Peyer's patch (tissue), 4 donors: ENCODE measurements at regions not wholly inside any gene's neighbourhood (a gene's known extent, or its start where the extent isn't known, plus 50 kb on each side); places are given as distances from the start of the nearest gene placed in this dataset.

Experiments used
- CTCF ChIP-seq, 6 experiments: fragments of 450-650 bp in 4 of 6; fragments of 200-600 bp in 2 of 6; sonication (generic) in 1 of 6; IDR thresholded peaks; one replicate each; pipeline ENCODE4 v1.5.1; 2017 to 2019; ENCODE audit warnings: antibody characterized with exemption in 6 of 6, mild to moderate bottlenecking in 3 of 6, moderate library complexity in 1 of 6
- POLR2A ChIP-seq, 2 donors: fragments of 450-650 bp; IDR thresholded peaks; one replicate each; pipeline ENCODE4 v1.5.1; 2017; ENCODE audit warnings: antibody characterized with exemption in 2 of 2, mild to moderate bottlenecking in 2 of 2, moderate library complexity in 2 of 2

- no peak for TF ChIP-seq CTCF (IDR thresholded peaks at IDR 0.05)
- no peak for TF ChIP-seq POLR2A (IDR thresholded peaks at IDR 0.05)
Measured at GRCh38 chr14:98962118-98962517, 309.9 kb downstream of the BCL11B start.
